Natural killer cell (primary cell): ENCODE measurements at regions not wholly inside any gene's neighbourhood (a gene's known extent, or its start where the extent isn't known, plus 50 kb on each side); places are given as distances from the start of the nearest gene placed in this dataset.

Source experiments
- ATAC-seq, 3 donors: fragments of 150-1000 bp in 2 of 3; fragments of 200-7000 bp in 1 of 3; cut with Tn5 transposase; 1 replicate in 1 of 3; 2 replicates in 2 of 3; pipeline ENCODE4 v1.10.0; 2021; ENCODE audit warnings: mild to moderate bottlenecking in 2 of 3, moderate library complexity in 2 of 3
- DNase-seq, 2 donors: peaks; one replicate each; pipeline versions ENCODE4 v3.0.0 to v3.0.0-alpha.2; 2013 to 2021; ENCODE audit warnings: mixed read lengths in 1 of 2
- H3K27ac ChIP-seq: one replicate; pipeline ENCODE4 v1.5.1; 2013; ENCODE audit warnings: mild to moderate bottlenecking, low read length
- H3K27me3 ChIP-seq: one replicate; pipeline ENCODE4 v1.6.1; 2013; ENCODE audit warnings: low read length; ENCODE audit not compliant: control insufficient read depth, insufficient read depth
- H3K36me3 ChIP-seq: one replicate; pipeline ENCODE4 v1.6.1; 2013; ENCODE audit warnings: low read length; ENCODE audit not compliant: control insufficient read depth, insufficient read depth
- H3K4me1 ChIP-seq: one replicate; pipeline ENCODE4 v1.6.1; 2013; ENCODE audit warnings: low read length; ENCODE audit not compliant: control insufficient read depth, insufficient read depth
- H3K4me3 ChIP-seq: one replicate; pipeline ENCODE4 v1.5.1; 2013; ENCODE audit warnings: low read length
- H3K9me3 ChIP-seq: one replicate; pipeline ENCODE4 v1.6.1; 2013; ENCODE audit warnings: low read length; ENCODE audit not compliant: control insufficient read depth, insufficient read depth
- H3K27ac Mint-ChIP-seq, 2 donors: one replicate each; pipeline ENCODE4 v1.8.0; 2022; ENCODE audit warnings: mild to moderate bottlenecking in 2 of 2, mixed read lengths in 2 of 2, moderate library complexity in 1 of 2
- H3K27me3 Mint-ChIP-seq, 2 donors: one replicate each; pipeline ENCODE4 v1.8.0; 2022; ENCODE audit warnings: low read depth in 2 of 2, mixed read lengths in 2 of 2
- H3K36me3 Mint-ChIP-seq: one replicate; pipeline ENCODE4 v1.8.0; 2022; ENCODE audit warnings: mixed read lengths
- H3K4me1 Mint-ChIP-seq, 2 donors: one replicate each; pipeline ENCODE4 v1.8.0; 2022; ENCODE audit warnings: mixed read lengths in 2 of 2
- H3K4me3 Mint-ChIP-seq: one replicate; pipeline ENCODE4 v1.8.0; 2022; ENCODE audit warnings: mild to moderate bottlenecking, moderate library complexity, mixed read lengths
- H3K9me3 Mint-ChIP-seq, 2 donors: one replicate each; pipeline ENCODE4 v1.8.0; 2022; ENCODE audit warnings: mixed read lengths in 2 of 2
- WGBS: methylation state at CpG from one replicate; pipeline ENCODE4 v1.1.7; 2013; ENCODE audit warnings: missing lambda C conversion rate; ENCODE audit not compliant: insufficient coverage; 5-methylcytosine and 5-hydroxymethylcytosine counted together
- intact Hi-C: fragments of 100-400 bp; cut with micrococcal nuclease; formaldehyde crosslinking; loops from one replicate; pipeline ENCODE4 v1.14.2; 2022
- TF ChIP-seq, protein P1 (sequence below): fragments of 200-600 bp; IDR thresholded peaks from one replicate; pipeline ENCODE4 v1.8.0; 2022; ENCODE audit warnings: antibody characterized with exemption

DNA sequence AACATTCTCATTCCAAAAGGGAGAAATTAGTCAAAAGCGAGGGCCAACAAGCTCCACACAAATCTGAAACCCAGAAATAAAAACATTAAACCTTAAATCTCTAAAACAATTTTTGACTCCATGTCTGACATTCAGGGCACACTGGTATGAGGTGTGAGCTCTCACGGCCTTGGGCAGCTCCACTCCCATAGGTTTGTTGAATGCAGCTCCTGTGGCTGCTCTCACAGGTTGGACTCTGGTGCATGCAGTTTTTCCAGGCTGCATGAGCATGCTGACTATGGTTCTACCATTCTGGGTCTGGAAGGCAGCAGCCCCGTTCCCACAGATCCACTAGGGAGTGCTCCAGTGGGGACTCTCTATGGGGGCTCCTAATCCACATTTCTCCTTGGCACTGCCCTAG is 887.1 kb upstream of the GHITM start:
- no peak overlapping the region for H3K27ac ChIP-seq
- no peaks in the 10 kb centered on the region for H3K4me1 ChIP-seq
- H3K27me3 ChIP-seq, result no peaks in the 10 kb centered on the region
- DNase-seq, result no peak
- H3K27me3 Mint-ChIP-seq, result no peaks in the 10 kb centered on the region
- TF ChIP-seq, protein P1, sequence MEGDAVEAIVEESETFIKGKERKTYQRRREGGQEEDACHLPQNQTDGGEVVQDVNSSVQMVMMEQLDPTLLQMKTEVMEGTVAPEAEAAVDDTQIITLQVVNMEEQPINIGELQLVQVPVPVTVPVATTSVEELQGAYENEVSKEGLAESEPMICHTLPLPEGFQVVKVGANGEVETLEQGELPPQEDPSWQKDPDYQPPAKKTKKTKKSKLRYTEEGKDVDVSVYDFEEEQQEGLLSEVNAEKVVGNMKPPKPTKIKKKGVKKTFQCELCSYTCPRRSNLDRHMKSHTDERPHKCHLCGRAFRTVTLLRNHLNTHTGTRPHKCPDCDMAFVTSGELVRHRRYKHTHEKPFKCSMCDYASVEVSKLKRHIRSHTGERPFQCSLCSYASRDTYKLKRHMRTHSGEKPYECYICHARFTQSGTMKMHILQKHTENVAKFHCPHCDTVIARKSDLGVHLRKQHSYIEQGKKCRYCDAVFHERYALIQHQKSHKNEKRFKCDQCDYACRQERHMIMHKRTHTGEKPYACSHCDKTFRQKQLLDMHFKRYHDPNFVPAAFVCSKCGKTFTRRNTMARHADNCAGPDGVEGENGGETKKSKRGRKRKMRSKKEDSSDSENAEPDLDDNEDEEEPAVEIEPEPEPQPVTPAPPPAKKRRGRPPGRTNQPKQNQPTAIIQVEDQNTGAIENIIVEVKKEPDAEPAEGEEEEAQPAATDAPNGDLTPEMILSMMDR, result no peak
- WGBS, result 79% methylated on average over 3 of the region's 3 CpGs
- no peak overlapping the region for H3K4me3 ChIP-seq
- H3K9me3 ChIP-seq, result peaks cover 2% of the 10 kb centered on the region
- no peak overlapping the region for H3K4me3 Mint-ChIP-seq
- H3K9me3 Mint-ChIP-seq, result peaks cover 14 to 21% of the 10 kb centered on the region in 2 donors
- no peaks in the 10 kb centered on the region for H3K36me3 ChIP-seq
- H3K36me3 Mint-ChIP-seq, result no peaks in the 10 kb centered on the region
- no peak for ATAC-seq
- intact Hi-C loops, result no loop called here
- no peak overlapping the region for H3K27ac Mint-ChIP-seq
- H3K4me1 Mint-ChIP-seq, result no peaks in the 10 kb centered on the region

DNA sequence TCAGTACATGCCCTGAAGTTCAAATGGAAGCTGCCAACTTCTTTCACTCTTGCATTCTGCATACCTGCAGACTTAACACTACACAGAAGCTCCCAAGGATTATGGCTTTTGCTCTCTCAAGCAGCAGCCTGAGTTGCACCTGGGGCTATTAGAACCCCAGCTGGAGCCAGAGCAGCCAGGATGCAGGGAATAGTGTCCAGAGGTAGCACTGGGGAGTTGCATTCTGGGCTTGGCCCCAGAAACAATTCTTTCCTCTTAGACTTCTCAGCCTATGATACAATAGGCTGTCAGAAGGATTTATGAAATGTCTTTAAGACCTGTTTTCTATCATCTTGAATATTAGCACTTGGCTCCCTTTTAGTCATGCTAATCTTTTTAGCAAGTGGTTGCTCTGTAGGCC is 886.7 kb upstream of the GHITM start:
- no peak for DNase-seq
- Histone ChIP-seq H3K9me3 (peaks cover 2% of the 10 kb centered on the region), H3K36me3 (no peaks in the 10 kb centered on the region), H3K4me3 (no peak overlapping the region), H3K27me3 (no peaks in the 10 kb centered on the region), H3K4me1 (no peaks in the 10 kb centered on the region), H3K27ac (no peak overlapping the region)
- TF ChIP-seq, protein P1, result no peak
- no peak for ATAC-seq
- no peak overlapping the region for H3K4me3 Mint-ChIP-seq
- intact Hi-C loops, result no loop called here
- no peaks in the 10 kb centered on the region for H3K27me3 Mint-ChIP-seq
- H3K27ac Mint-ChIP-seq, result no peak overlapping the region
- peaks cover 15 to 21% of the 10 kb centered on the region in 2 donors for H3K9me3 Mint-ChIP-seq
- H3K4me1 Mint-ChIP-seq, result no peaks in the 10 kb centered on the region
- no peaks in the 10 kb centered on the region for H3K36me3 Mint-ChIP-seq

DNA sequence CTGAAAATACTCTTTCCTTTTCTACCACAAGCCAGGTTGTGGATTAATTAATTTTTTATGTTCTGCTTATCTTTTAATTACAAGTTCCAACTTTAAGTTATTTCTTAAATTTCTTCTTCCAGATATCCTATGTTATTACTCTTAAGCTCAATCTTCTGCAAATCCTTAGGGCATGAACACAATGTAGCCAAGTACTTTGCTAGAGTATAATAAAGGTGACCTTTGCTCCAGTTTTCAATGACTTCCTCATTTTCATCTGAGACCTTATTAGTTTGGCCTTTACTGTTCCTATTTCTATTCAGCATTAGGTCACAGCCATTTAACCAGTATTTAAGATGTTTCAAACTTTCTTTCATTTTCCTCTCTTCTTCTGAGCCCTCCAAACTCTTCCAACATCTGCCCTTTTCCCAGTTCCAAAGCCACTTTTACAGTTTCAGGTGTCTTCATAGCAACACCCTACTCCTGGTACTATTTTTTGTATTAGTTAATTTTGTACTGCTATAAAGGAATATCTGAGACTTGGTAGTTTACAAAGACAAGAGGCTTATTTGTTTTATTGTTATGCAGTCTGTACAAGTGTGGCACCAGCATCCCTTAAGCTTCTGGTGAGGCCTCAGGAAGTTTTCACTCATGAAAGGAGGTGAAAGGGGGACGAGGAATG is 886.2 kb upstream of the GHITM start:
- DNase-seq (no peak), ATAC-seq (no peak)
- no peaks in the 10 kb centered on the region for H3K27me3 Mint-ChIP-seq
- Histone ChIP-seq H3K9me3 (peaks cover 2% of the 10 kb centered on the region), H3K4me1 (no peaks in the 10 kb centered on the region), H3K27me3 (no peaks in the 10 kb centered on the region), H3K36me3 (no peaks in the 10 kb centered on the region), H3K27ac (no peak overlapping the region), H3K4me3 (no peak overlapping the region)
- H3K36me3 Mint-ChIP-seq, result no peaks in the 10 kb centered on the region
- H3K27ac Mint-ChIP-seq, result no peak overlapping the region
- no peaks in the 10 kb centered on the region for H3K4me1 Mint-ChIP-seq
- H3K9me3 Mint-ChIP-seq, result peaks cover 16 to 21% of the 10 kb centered on the region in 2 donors
- H3K4me3 Mint-ChIP-seq, result no peak overlapping the region
- 85% methylated on average over 1 of the region's 1 CpG for WGBS
- intact Hi-C loops, result no loop called here
- TF ChIP-seq, protein P1, result no peak

DNA sequence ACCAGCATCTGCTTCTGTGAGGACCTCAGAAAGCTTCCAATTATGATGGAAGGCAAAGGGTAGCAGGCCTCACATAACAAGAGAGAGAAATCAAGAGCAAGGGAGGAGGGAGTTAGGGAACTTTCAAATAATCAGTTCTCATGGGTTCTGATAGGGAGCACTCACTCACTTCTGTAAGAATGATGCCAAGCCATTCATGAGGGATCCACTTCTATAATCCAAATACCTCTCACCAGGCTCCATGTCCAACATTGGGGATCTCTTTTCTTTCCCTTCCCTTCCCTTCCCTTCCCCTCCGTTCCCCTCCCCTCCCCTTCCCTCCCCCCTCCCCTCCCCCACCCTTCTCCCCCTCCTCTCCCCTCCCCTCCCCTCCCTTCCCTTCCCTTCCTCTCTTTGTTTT is 884.6 kb upstream of the GHITM start:
- Histone ChIP-seq H3K4me3 (no peak overlapping the region), H3K9me3 (peaks cover 2% of the 10 kb centered on the region), H3K27ac (no peak overlapping the region), H3K27me3 (no peaks in the 10 kb centered on the region), H3K4me1 (no peaks in the 10 kb centered on the region), H3K36me3 (no peaks in the 10 kb centered on the region)
- no peaks in the 10 kb centered on the region for H3K4me1 Mint-ChIP-seq
- no peaks in the 10 kb centered on the region for H3K27me3 Mint-ChIP-seq
- peaks cover 18 to 26% of the 10 kb centered on the region in 2 donors for H3K9me3 Mint-ChIP-seq
- no peaks in the 10 kb centered on the region for H3K36me3 Mint-ChIP-seq
- no peak overlapping the region for H3K27ac Mint-ChIP-seq
- ATAC-seq (no peak), DNase-seq (no peak)
- H3K4me3 Mint-ChIP-seq, result no peak overlapping the region
- TF ChIP-seq, protein P1, result no peak
- intact Hi-C loops, result no loop called here
- no CpG with 5 or more reads among the region's 1 CpG for WGBS
